WERI-Rb-1 (cell line): ENCODE measurements at regions not wholly inside any gene's neighbourhood (a gene's known extent, or its start where the extent isn't known, plus 50 kb on each side); places are given as distances from the start of the nearest gene placed in this dataset.

Experiments
- DNase-seq: peaks from one replicate; pipeline ENCODE4 v3.0.0-alpha.2; 2020
- H3K27ac ChIP-seq: fragments of 250-450 bp; sonication (Bioruptor Pico); 2 replicates; pipeline ENCODE4 v1.5.1; 2020; ENCODE audit warnings: mild to moderate bottlenecking, moderate library complexity
- H3K27me3 ChIP-seq: fragments of 250-450 bp; sonication (Bioruptor Pico); 2 replicates; pipeline ENCODE4 v1.5.1; 2021; ENCODE audit warnings: mild to moderate bottlenecking, low read depth, moderate library complexity; ENCODE audit not compliant: insufficient read depth, severe bottlenecking
- H3K36me3 ChIP-seq: fragments of 250-450 bp; sonication (Bioruptor Pico); 2 replicates; pipeline ENCODE4 v1.5.1; 2020; ENCODE audit warnings: mild to moderate bottlenecking, moderate library complexity
- H3K4me3 ChIP-seq: 2 replicates; pipeline ENCODE4 v1.5.1; 2011; ENCODE audit warnings: low read depth, mild to moderate bottlenecking, control low read depth, low read length
- H3K9me3 ChIP-seq: fragments of 250-450 bp; sonication (Bioruptor Pico); 2 replicates; pipeline ENCODE4 v1.5.1; 2021; ENCODE audit warnings: mild to moderate bottlenecking, moderate library complexity; ENCODE audit not compliant: severe bottlenecking
- CTCF ChIP-seq: IDR thresholded peaks from 2 replicates; pipeline ENCODE4 v1.5.1; 2011; ENCODE audit warnings: low read depth, mild to moderate bottlenecking, control low read depth, inconsistent platforms, low read length

- Histone ChIP-seq H3K27ac (no peak overlapping the region), H3K9me3 (no peaks in the 10 kb centered on the region)
Observed at GRCh38 chr6:77249560-77249959, 213.7 kb downstream of the HTR1B start.

GRCh38 chr6:77245026-77245425 lies 218.3 kb downstream of the HTR1B start:
- TF ChIP-seq CTCF = no peak
- Histone ChIP-seq H3K36me3 (no peaks in the 10 kb centered on the region), H3K4me3 (no peak overlapping the region), H3K27ac (no peak overlapping the region), H3K27me3 (no peaks in the 10 kb centered on the region), H3K9me3 (no peaks in the 10 kb centered on the region)
- DNase-seq = no peak

More at GRCh38 chr6:77249560-77249959, 213.7 kb downstream of the HTR1B start:
- no peak for TF ChIP-seq CTCF
- H3K27me3 ChIP-seq = no peaks in the 10 kb centered on the region
- H3K36me3 ChIP-seq = no peaks in the 10 kb centered on the region
- no peak for DNase-seq
- H3K4me3 ChIP-seq = no peak overlapping the region

- Histone ChIP-seq H3K27me3 (no peaks in the 10 kb centered on the region), H3K9me3 (no peaks in the 10 kb centered on the region), H3K4me3 (no peak overlapping the region), H3K27ac (no peak overlapping the region), H3K36me3 (no peaks in the 10 kb centered on the region)
- TF ChIP-seq CTCF = no peak
- no peak for DNase-seq
Observed at GRCh38 chr6:77231438-77232305, 231.6 kb downstream of the HTR1B start.

GRCh38 chr6:77228279-77228678 lies 235.0 kb downstream of the HTR1B start:
- H3K36me3 ChIP-seq = no peaks in the 10 kb centered on the region
- H3K4me3 ChIP-seq = no peak overlapping the region
- no peak overlapping the region for H3K27ac ChIP-seq
- no peak for DNase-seq
- TF ChIP-seq CTCF = no peak
- no peaks in the 10 kb centered on the region for H3K9me3 ChIP-seq
- no peaks in the 10 kb centered on the region for H3K27me3 ChIP-seq

GRCh38 chr6:77217896-77218295 lies 245.4 kb downstream of the HTR1B start:
- Histone ChIP-seq H3K4me3 (no peak overlapping the region), H3K27ac (no peak overlapping the region), H3K36me3 (no peaks in the 10 kb centered on the region), H3K9me3 (no peaks in the 10 kb centered on the region), H3K27me3 (no peaks in the 10 kb centered on the region)
- TF ChIP-seq CTCF = no peak
- DNase-seq = no peak

GRCh38 chr6:77205936-77206335 lies 257.4 kb downstream of the HTR1B start:
- no peak for TF ChIP-seq CTCF
- Histone ChIP-seq H3K27me3 (no peaks in the 10 kb centered on the region), H3K4me3 (no peak overlapping the region), H3K27ac (no peak overlapping the region), H3K9me3 (no peaks in the 10 kb centered on the region), H3K36me3 (no peaks in the 10 kb centered on the region)
- DNase-seq = no peak
